Natural killer cell (primary cell): ENCODE measurements at regions not wholly inside any gene's neighbourhood (a gene's known extent, or its start where the extent isn't known, plus 50 kb on each side); places are given as distances from the start of the nearest gene placed in this dataset.

Source experiments
- ATAC-seq, 3 donors: fragments of 150-1000 bp in 2 of 3; fragments of 200-7000 bp in 1 of 3; cut with Tn5 transposase; 1 replicate in 1 of 3; 2 replicates in 2 of 3; pipeline ENCODE4 v1.10.0; 2021; ENCODE audit warnings: mild to moderate bottlenecking in 2 of 3, moderate library complexity in 2 of 3
- DNase-seq, 2 donors: peaks; one replicate each; pipeline versions ENCODE4 v3.0.0 to v3.0.0-alpha.2; 2013 to 2021; ENCODE audit warnings: mixed read lengths in 1 of 2
- H3K27ac ChIP-seq: one replicate; pipeline ENCODE4 v1.5.1; 2013; ENCODE audit warnings: mild to moderate bottlenecking, low read length
- H3K27me3 ChIP-seq: one replicate; pipeline ENCODE4 v1.6.1; 2013; ENCODE audit warnings: low read length; ENCODE audit not compliant: control insufficient read depth, insufficient read depth
- H3K36me3 ChIP-seq: one replicate; pipeline ENCODE4 v1.6.1; 2013; ENCODE audit warnings: low read length; ENCODE audit not compliant: control insufficient read depth, insufficient read depth
- H3K4me1 ChIP-seq: one replicate; pipeline ENCODE4 v1.6.1; 2013; ENCODE audit warnings: low read length; ENCODE audit not compliant: control insufficient read depth, insufficient read depth
- H3K4me3 ChIP-seq: one replicate; pipeline ENCODE4 v1.5.1; 2013; ENCODE audit warnings: low read length
- H3K9me3 ChIP-seq: one replicate; pipeline ENCODE4 v1.6.1; 2013; ENCODE audit warnings: low read length; ENCODE audit not compliant: control insufficient read depth, insufficient read depth
- H3K27ac Mint-ChIP-seq, 2 donors: one replicate each; pipeline ENCODE4 v1.8.0; 2022; ENCODE audit warnings: mild to moderate bottlenecking in 2 of 2, mixed read lengths in 2 of 2, moderate library complexity in 1 of 2
- H3K27me3 Mint-ChIP-seq, 2 donors: one replicate each; pipeline ENCODE4 v1.8.0; 2022; ENCODE audit warnings: low read depth in 2 of 2, mixed read lengths in 2 of 2
- H3K36me3 Mint-ChIP-seq: one replicate; pipeline ENCODE4 v1.8.0; 2022; ENCODE audit warnings: mixed read lengths
- H3K4me1 Mint-ChIP-seq, 2 donors: one replicate each; pipeline ENCODE4 v1.8.0; 2022; ENCODE audit warnings: mixed read lengths in 2 of 2
- H3K4me3 Mint-ChIP-seq: one replicate; pipeline ENCODE4 v1.8.0; 2022; ENCODE audit warnings: mild to moderate bottlenecking, moderate library complexity, mixed read lengths
- H3K9me3 Mint-ChIP-seq, 2 donors: one replicate each; pipeline ENCODE4 v1.8.0; 2022; ENCODE audit warnings: mixed read lengths in 2 of 2
- WGBS: methylation state at CpG from one replicate; pipeline ENCODE4 v1.1.7; 2013; ENCODE audit warnings: missing lambda C conversion rate; ENCODE audit not compliant: insufficient coverage; 5-methylcytosine and 5-hydroxymethylcytosine counted together
- intact Hi-C: fragments of 100-400 bp; cut with micrococcal nuclease; formaldehyde crosslinking; loops from one replicate; pipeline ENCODE4 v1.14.2; 2022
- TF ChIP-seq, protein P1 (sequence below): fragments of 200-600 bp; IDR thresholded peaks from one replicate; pipeline ENCODE4 v1.8.0; 2022; ENCODE audit warnings: antibody characterized with exemption

DNA sequence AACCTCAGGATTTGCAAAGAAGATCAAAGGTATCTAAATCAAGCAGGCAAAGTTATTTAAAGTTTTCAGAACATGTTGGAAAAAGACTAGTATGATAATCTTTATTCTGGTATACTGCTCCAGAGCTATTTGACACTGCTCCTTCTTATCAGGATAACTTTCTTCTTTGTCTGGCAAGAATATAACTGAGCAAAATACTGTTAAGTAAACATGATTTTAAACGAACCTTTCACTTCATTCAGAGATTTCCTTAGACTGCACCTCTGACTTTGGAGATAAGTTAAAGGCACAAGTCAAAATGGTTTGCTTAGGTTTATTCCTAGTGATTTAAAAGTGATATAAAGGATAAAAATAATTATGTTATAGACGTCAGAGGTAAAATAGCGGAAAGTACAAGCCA is 103.9 kb upstream of the CCDC190 start:
- Mint-ChIP-seq H3K27me3 (peaks cover 3 to 15% of the 10 kb centered on the region in 2 donors), H3K4me3 (no peak overlapping the region), H3K27ac (no peak overlapping the region), H3K36me3 (no peaks in the 10 kb centered on the region), H3K9me3 (peaks cover 0 to 2% of the 10 kb centered on the region in 2 donors), H3K4me1 (no peaks in the 10 kb centered on the region)
- no peak overlapping the region for H3K27ac ChIP-seq
- H3K9me3 ChIP-seq, result no peaks in the 10 kb centered on the region
- no peak overlapping the region for H3K4me3 ChIP-seq
- no peak for DNase-seq
- ATAC-seq, result no peak
- H3K4me1 ChIP-seq, result no peaks in the 10 kb centered on the region
- WGBS, result 87% methylated on average over 2 of the region's 3 CpGs
- no peaks in the 10 kb centered on the region for H3K36me3 ChIP-seq
- H3K27me3 ChIP-seq, result no peaks in the 10 kb centered on the region
- intact Hi-C loops, result no loop called here
- TF ChIP-seq, protein P1, sequence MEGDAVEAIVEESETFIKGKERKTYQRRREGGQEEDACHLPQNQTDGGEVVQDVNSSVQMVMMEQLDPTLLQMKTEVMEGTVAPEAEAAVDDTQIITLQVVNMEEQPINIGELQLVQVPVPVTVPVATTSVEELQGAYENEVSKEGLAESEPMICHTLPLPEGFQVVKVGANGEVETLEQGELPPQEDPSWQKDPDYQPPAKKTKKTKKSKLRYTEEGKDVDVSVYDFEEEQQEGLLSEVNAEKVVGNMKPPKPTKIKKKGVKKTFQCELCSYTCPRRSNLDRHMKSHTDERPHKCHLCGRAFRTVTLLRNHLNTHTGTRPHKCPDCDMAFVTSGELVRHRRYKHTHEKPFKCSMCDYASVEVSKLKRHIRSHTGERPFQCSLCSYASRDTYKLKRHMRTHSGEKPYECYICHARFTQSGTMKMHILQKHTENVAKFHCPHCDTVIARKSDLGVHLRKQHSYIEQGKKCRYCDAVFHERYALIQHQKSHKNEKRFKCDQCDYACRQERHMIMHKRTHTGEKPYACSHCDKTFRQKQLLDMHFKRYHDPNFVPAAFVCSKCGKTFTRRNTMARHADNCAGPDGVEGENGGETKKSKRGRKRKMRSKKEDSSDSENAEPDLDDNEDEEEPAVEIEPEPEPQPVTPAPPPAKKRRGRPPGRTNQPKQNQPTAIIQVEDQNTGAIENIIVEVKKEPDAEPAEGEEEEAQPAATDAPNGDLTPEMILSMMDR, result no peak

DNA sequence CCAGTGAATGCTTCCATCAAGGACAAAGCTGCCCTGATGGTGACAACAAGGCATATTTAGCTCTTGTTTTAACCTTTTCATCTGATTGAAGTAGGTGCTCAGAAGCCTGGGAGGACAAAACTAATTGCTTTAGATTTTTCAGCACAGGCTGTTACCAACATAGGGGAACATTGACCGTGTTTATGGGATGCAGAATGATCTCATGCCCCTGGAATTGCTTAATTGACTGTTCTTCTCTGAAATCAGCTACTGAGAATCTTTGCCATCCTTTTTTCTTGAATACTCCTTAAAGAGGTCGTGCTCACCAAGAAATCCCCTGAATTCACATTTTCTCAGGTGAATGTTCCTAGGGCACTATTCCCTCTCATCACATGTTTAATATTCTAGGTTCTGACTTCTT is 95.9 kb upstream of the CCDC190 start:
- Histone ChIP-seq H3K9me3 (no peaks in the 10 kb centered on the region), H3K4me3 (no peak overlapping the region), H3K4me1 (no peaks in the 10 kb centered on the region), H3K36me3 (no peaks in the 10 kb centered on the region), H3K27ac (no peak overlapping the region), H3K27me3 (no peaks in the 10 kb centered on the region)
- no peak for ATAC-seq
- WGBS, result 58% methylated on average over 2 of the region's 2 CpGs
- Mint-ChIP-seq H3K4me1 (no peaks in the 10 kb centered on the region), H3K36me3 (no peaks in the 10 kb centered on the region), H3K27ac (no peak overlapping the region), H3K27me3 (peaks cover 14 to 23% of the 10 kb centered on the region in 2 donors), H3K4me3 (no peak overlapping the region), H3K9me3 (no peaks in the 10 kb centered on the region)
- intact Hi-C loops, result no loop called here
- no peak for DNase-seq
- TF ChIP-seq, protein P1, result no peak

DNA sequence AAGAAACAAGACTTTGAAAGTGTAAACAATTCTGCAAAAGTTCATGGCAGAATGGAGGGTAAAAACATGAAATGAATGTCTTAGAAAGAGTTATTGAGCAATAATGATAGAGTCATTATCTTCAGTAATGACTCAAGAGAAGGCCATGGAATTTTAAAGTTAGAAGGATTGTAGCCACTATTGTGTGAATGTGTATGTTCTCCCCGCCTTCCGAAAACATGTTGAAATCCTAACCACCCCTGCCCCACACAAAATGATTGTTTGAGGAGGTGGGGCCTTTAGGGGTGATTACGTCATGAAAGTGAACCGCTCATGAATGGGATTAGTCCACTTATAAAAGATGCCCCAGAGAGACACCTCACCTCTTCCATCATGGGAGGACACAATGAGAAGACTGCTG is 93.8 kb upstream of the CCDC190 start:
- Mint-ChIP-seq H3K9me3 (no peaks in the 10 kb centered on the region), H3K4me1 (no peaks in the 10 kb centered on the region), H3K27ac (no peak overlapping the region), H3K4me3 (no peak overlapping the region), H3K27me3 (peaks cover 14 to 18% of the 10 kb centered on the region in 2 donors), H3K36me3 (no peaks in the 10 kb centered on the region)
- Histone ChIP-seq H3K27me3 (no peaks in the 10 kb centered on the region), H3K27ac (no peak overlapping the region), H3K4me3 (no peak overlapping the region), H3K4me1 (no peaks in the 10 kb centered on the region), H3K36me3 (no peaks in the 10 kb centered on the region), H3K9me3 (no peaks in the 10 kb centered on the region)
- no peak for DNase-seq
- TF ChIP-seq, protein P1, result no peak
- no peak for ATAC-seq
- no CpG with 5 or more reads among the region's 4 CpGs for WGBS
- intact Hi-C loops, result no loop called here

DNA sequence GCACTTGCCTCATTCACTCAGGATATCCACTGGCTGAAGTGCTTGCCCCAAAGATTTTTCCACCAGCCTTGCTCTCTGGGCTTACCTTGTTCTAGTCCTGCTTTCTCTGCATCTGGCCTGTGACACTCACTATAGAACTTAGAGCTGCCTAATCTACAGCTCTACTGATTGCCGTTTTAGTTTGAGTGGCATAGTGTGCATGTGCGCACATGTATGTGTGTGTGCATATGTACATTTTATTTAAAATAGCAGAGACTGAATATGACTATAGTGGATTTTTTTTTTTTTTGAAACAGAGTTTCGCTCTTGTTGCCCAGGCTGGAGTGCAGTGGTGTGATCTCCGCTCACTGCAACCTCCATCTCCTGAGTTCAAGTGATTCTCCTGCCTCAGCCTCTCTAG is 92.0 kb upstream of the CCDC190 start:
- no peaks in the 10 kb centered on the region for H3K4me1 ChIP-seq
- H3K9me3 ChIP-seq, result no peaks in the 10 kb centered on the region
- Mint-ChIP-seq H3K4me3 (no peak overlapping the region), H3K9me3 (no peaks in the 10 kb centered on the region), H3K4me1 (no peaks in the 10 kb centered on the region), H3K27me3 (peaks cover 14 to 16% of the 10 kb centered on the region in 2 donors), H3K27ac (no peak overlapping the region), H3K36me3 (no peaks in the 10 kb centered on the region)
- ATAC-seq (no peak), DNase-seq (no peak)
- TF ChIP-seq, protein P1, result no peak
- no peak overlapping the region for H3K27ac ChIP-seq
- H3K27me3 ChIP-seq, result no peaks in the 10 kb centered on the region
- H3K36me3 ChIP-seq, result no peaks in the 10 kb centered on the region
- no peak overlapping the region for H3K4me3 ChIP-seq
- intact Hi-C loops, result no loop called here
- 83% methylated on average over 4 of the region's 4 CpGs for WGBS
